Glutamatergic neuron (in vitro differentiated cells): ENCODE measurements at regions not wholly inside any gene's neighbourhood (a gene's known extent, or its start where the extent isn't known, plus 50 kb on each side); places are given as distances from the start of the nearest gene placed in this dataset.

ENCODE experiments used
- DNase-seq: peaks from one replicate; pipeline ENCODE4 v3.0.0; 2022
- H3K27ac Mint-ChIP-seq: one replicate; pipeline ENCODE4 v1.8.0; 2020; ENCODE audit warnings: mild to moderate bottlenecking, mixed read lengths, inconsistent platforms; ENCODE audit not compliant: unreplicated experiment
- H3K27me3 Mint-ChIP-seq: one replicate; pipeline ENCODE4 v1.8.0; 2020; ENCODE audit warnings: mild to moderate bottlenecking, moderate library complexity, mixed read lengths, inconsistent platforms; ENCODE audit not compliant: unreplicated experiment
- H3K36me3 Mint-ChIP-seq: one replicate; pipeline ENCODE4 v1.8.0; 2020; ENCODE audit warnings: mild to moderate bottlenecking, mixed read lengths, inconsistent platforms; ENCODE audit not compliant: unreplicated experiment
- H3K4me1 Mint-ChIP-seq: one replicate; pipeline ENCODE4 v1.8.0; 2020; ENCODE audit warnings: mild to moderate bottlenecking, low read depth, mixed read lengths, inconsistent platforms; ENCODE audit not compliant: unreplicated experiment
- H3K4me3 Mint-ChIP-seq: one replicate; pipeline ENCODE4 v1.8.0; 2020; ENCODE audit warnings: mild to moderate bottlenecking, mixed read lengths, inconsistent platforms; ENCODE audit not compliant: unreplicated experiment
- H3K9me3 Mint-ChIP-seq: one replicate; pipeline ENCODE4 v1.8.0; 2020; ENCODE audit warnings: mild to moderate bottlenecking, moderate library complexity, mixed read lengths, inconsistent platforms; ENCODE audit not compliant: unreplicated experiment
- CTCF ChIP-seq: fragments of 200-600 bp; sonication (generic); IDR thresholded peaks from one replicate; pipeline ENCODE4 v1.5.0; 2021; ENCODE audit not compliant: partially characterized antibody, unreplicated experiment

- H3K9me3 Mint-ChIP-seq, result no peaks in the 10 kb centered on the region
- no peaks in the 10 kb centered on the region for H3K4me1 Mint-ChIP-seq
- H3K27ac Mint-ChIP-seq, result no peak overlapping the region
- no peaks in the 10 kb centered on the region for H3K36me3 Mint-ChIP-seq
- DNase-seq, result no peak
- no peak overlapping the region for H3K4me3 Mint-ChIP-seq
- TF ChIP-seq CTCF, result no peak
- no peaks in the 10 kb centered on the region for H3K27me3 Mint-ChIP-seq
Observed at GRCh38 chr12:102568276-102568675, 87.9 kb upstream of the IGF1 start.

GRCh38 chr12:102567031-102567985 lies 86.9 kb upstream of the IGF1 start:
- Mint-ChIP-seq H3K27ac (no peak overlapping the region), H3K9me3 (no peaks in the 10 kb centered on the region), H3K4me1 (no peaks in the 10 kb centered on the region), H3K27me3 (no peaks in the 10 kb centered on the region), H3K4me3 (no peak overlapping the region), H3K36me3 (no peaks in the 10 kb centered on the region)
- no peak for DNase-seq
- TF ChIP-seq CTCF, result no peak

- Mint-ChIP-seq H3K4me1 (no peaks in the 10 kb centered on the region), H3K27me3 (no peaks in the 10 kb centered on the region), H3K4me3 (no peak overlapping the region), H3K27ac (no peak overlapping the region), H3K9me3 (no peaks in the 10 kb centered on the region), H3K36me3 (no peaks in the 10 kb centered on the region)
- TF ChIP-seq CTCF, result no peak
- no peak for DNase-seq
Observed at GRCh38 chr12:102565555-102565954, 85.2 kb upstream of the IGF1 start.

GRCh38 chr12:102564026-102564425 lies 83.7 kb upstream of the IGF1 start:
- Mint-ChIP-seq H3K9me3 (no peaks in the 10 kb centered on the region), H3K27ac (no peak overlapping the region), H3K4me1 (no peaks in the 10 kb centered on the region), H3K36me3 (no peaks in the 10 kb centered on the region), H3K4me3 (no peak overlapping the region), H3K27me3 (no peaks in the 10 kb centered on the region)
- DNase-seq, result no peak
- no peak for TF ChIP-seq CTCF

GRCh38 chr12:102562836-102563425 lies 82.6 kb upstream of the IGF1 start:
- H3K4me1 Mint-ChIP-seq, result no peaks in the 10 kb centered on the region
- no peak overlapping the region for H3K27ac Mint-ChIP-seq
- no peaks in the 10 kb centered on the region for H3K27me3 Mint-ChIP-seq
- no peaks in the 10 kb centered on the region for H3K36me3 Mint-ChIP-seq
- H3K4me3 Mint-ChIP-seq, result no peak overlapping the region
- TF ChIP-seq CTCF, result no peak
- DNase-seq, result no peak
- no peaks in the 10 kb centered on the region for H3K9me3 Mint-ChIP-seq
